Esophagus squamous epithelium (tissue), 4 donors: ENCODE measurements at regions not wholly inside any gene's neighbourhood (a gene's known extent, or its start where the extent isn't known, plus 50 kb on each side); places are given as distances from the start of the nearest gene placed in this dataset.

ENCODE experiments used
- POLR2A ChIP-seq, 4 donors: fragments of 450-650 bp; IDR thresholded peaks; one replicate each; pipeline ENCODE4 v1.6.1; 2017; ENCODE audit warnings: antibody characterized with exemption in 4 of 4, mild to moderate bottlenecking in 4 of 4, moderate library complexity in 3 of 4
- TF ChIP-seq, protein P1 (sequence below), 6 experiments: fragments of 450-650 bp in 4 of 6; fragments of 200-600 bp in 2 of 6; sonication (generic) in 2 of 6; IDR thresholded peaks; one replicate each; pipeline ENCODE4 v1.5.1; 2016 to 2019; ENCODE audit warnings: antibody characterized with exemption in 6 of 6, mild to moderate bottlenecking in 4 of 6, moderate library complexity in 4 of 6

DNA sequence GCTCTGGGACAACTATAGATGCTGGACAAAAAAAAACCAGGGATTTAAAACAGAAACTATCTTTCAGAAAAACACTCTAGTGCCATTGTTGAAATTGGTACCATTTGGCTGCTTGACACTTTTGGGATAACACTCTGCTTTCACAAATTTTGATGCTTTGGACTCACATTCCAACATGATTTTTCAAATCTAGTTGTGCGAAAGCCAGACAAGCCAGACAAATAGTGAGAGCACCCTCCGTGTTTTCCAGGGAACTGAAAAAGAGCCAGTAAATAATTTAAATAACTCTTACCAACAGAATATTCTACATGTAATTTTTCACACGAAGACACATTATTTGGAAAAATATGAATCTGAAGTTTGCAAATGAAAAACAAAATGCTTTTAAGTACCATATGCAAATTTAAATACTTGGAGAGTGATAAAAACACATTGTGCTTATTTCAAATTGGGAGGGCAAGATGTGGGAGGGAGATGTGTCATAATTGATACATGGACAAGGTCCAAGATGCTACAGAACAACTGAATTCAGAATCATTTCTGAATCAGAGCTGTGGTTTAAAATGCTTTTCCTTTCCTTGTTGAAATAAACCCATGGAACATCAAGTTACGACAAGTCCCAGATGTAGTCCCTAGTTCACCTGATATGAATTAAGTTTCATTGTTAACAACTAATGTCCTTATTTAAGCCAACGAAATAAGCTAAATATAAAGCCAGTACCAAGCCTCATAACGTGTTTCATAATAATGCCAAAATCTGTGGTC, 144.2 kb upstream of the SOX2 start:
- TF ChIP-seq, protein P1, sequence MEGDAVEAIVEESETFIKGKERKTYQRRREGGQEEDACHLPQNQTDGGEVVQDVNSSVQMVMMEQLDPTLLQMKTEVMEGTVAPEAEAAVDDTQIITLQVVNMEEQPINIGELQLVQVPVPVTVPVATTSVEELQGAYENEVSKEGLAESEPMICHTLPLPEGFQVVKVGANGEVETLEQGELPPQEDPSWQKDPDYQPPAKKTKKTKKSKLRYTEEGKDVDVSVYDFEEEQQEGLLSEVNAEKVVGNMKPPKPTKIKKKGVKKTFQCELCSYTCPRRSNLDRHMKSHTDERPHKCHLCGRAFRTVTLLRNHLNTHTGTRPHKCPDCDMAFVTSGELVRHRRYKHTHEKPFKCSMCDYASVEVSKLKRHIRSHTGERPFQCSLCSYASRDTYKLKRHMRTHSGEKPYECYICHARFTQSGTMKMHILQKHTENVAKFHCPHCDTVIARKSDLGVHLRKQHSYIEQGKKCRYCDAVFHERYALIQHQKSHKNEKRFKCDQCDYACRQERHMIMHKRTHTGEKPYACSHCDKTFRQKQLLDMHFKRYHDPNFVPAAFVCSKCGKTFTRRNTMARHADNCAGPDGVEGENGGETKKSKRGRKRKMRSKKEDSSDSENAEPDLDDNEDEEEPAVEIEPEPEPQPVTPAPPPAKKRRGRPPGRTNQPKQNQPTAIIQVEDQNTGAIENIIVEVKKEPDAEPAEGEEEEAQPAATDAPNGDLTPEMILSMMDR (IDR thresholded peaks at IDR 0.05) = no peak
- no peak for TF ChIP-seq POLR2A (IDR thresholded peaks at IDR 0.05)
